KMS-11 (cell line): ENCODE measurements at regions not wholly inside any gene's neighbourhood (a gene's known extent, or its start where the extent isn't known, plus 50 kb on each side); places are given as distances from the start of the nearest gene placed in this dataset.

Experiments
- H2AFZ ChIP-seq: fragments of 200-600 bp; sonication (generic); 2 replicates; pipeline ENCODE4 v1.6.1; 2016; ENCODE audit warnings: antibody characterized with exemption, mixed run types, low read depth
- H3K27ac ChIP-seq: fragments of 200-600 bp; sonication (generic); 2 replicates; pipeline ENCODE4 v1.6.1; 2016; ENCODE audit warnings: mild to moderate bottlenecking, mixed run types
- H3K27me3 ChIP-seq: fragments of 200-600 bp; sonication (generic); 2 replicates; pipeline ENCODE4 v1.6.1; 2017; ENCODE audit warnings: mild to moderate bottlenecking, low read depth, mixed run types, moderate library complexity; ENCODE audit not compliant: insufficient read depth
- H3K36me3 ChIP-seq: fragments of 200-600 bp; sonication (generic); 2 replicates; pipeline ENCODE4 v1.6.1; 2017; ENCODE audit warnings: mild to moderate bottlenecking, mixed run types; ENCODE audit not compliant: insufficient read depth
- H3K4me1 ChIP-seq: fragments of 200-600 bp; sonication (generic); 2 replicates; pipeline ENCODE4 v1.6.1; 2016; ENCODE audit warnings: mild to moderate bottlenecking, low read depth, mixed run types; ENCODE audit not compliant: poor library complexity, severe bottlenecking
- H3K4me2 ChIP-seq: fragments of 200-600 bp; sonication (generic); 2 replicates; pipeline ENCODE4 v1.7.0; 2016; ENCODE audit warnings: mild to moderate bottlenecking, mixed run types
- H3K4me3 ChIP-seq: fragments of 200-600 bp; sonication (generic); IDR thresholded peaks from 2 replicates; pipeline ENCODE4 v1.6.1; 2017; ENCODE audit warnings: low read depth, low read length, mixed read lengths; ENCODE audit not compliant: insufficient read depth
- H3K79me2 ChIP-seq: fragments of 200-600 bp; sonication (generic); 2 replicates; pipeline ENCODE4 v1.6.1; 2016; ENCODE audit warnings: low read depth, mixed run types; ENCODE audit not compliant: insufficient read depth
- H3K9ac ChIP-seq: fragments of 200-600 bp; sonication (generic); 2 replicates; pipeline ENCODE4 v1.6.1; 2016; ENCODE audit warnings: mild to moderate bottlenecking, mixed run types
- H4K20me1 ChIP-seq: fragments of 200-600 bp; sonication (generic); 2 replicates; pipeline ENCODE4 v1.6.1; 2016; ENCODE audit warnings: mild to moderate bottlenecking, mixed run types; ENCODE audit not compliant: insufficient read depth
- CTCF ChIP-seq: fragments of 200-600 bp; sonication (generic); conservative IDR thresholded peaks from 2 replicates; pipeline ENCODE4 v1.6.1; 2017; ENCODE audit warnings: low read depth, mild to moderate bottlenecking, antibody characterized with exemption, low read length, moderate library complexity, mixed read lengths

DNA sequence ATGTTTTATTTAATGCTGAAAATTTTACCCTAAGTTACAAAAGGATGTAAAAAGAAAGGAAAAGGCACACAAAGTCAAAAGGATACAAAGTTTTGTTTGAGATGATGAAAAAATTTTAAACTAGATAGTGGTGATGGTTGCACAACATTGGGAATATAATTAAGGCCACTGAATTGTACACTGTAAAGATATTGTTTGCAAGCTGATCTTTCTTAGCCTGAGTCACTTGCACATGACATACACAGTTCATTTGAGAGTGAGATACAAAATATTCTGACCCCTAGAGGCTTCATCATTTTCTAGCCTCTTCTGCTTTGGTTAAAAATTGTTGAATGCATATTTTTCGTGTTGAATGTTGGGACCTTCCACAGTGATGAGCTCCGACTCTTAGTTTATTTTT lies 462.6 kb downstream of the HDGFL1 start:
- Histone ChIP-seq H3K4me2 (no peak overlapping the region), H2AFZ (no peak overlapping the region), H3K9ac (no peak overlapping the region), H3K36me3 (no peaks in the 10 kb centered on the region), H3K27ac (no peak overlapping the region), H3K79me2 (no peaks in the 10 kb centered on the region), H3K4me3 (no peak overlapping the region), H3K4me1 (no peaks in the 10 kb centered on the region), H3K27me3 (no peaks in the 10 kb centered on the region), H4K20me1 (no peaks in the 10 kb centered on the region)
- TF ChIP-seq CTCF: no peak

DNA sequence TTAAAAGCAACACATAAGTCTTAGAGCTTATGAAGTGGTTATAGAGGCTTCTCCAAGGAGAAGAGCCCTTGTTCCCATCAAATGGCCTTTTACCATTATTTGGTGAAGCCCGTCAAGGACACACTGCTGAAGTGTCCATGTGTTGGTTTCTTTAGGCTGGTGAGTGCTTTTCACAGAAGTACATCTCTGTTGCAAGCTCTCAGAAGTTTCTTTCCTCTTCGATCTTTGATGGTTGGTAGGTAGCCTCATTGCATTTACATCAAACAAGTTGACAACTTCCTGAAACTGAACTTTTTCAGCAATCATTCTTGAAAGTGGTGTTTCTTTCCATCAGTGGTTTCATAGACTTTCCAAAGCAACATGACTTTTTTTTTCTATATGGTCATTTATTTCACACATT lies 465.6 kb downstream of the HDGFL1 start:
- no peaks in the 10 kb centered on the region for H3K4me1 ChIP-seq
- H3K36me3 ChIP-seq: no peaks in the 10 kb centered on the region
- H3K9ac ChIP-seq: no peak overlapping the region
- no peak for TF ChIP-seq CTCF
- H3K27ac ChIP-seq: no peak overlapping the region
- H3K4me3 ChIP-seq: no peak overlapping the region
- no peaks in the 10 kb centered on the region for H4K20me1 ChIP-seq
- H3K27me3 ChIP-seq: no peaks in the 10 kb centered on the region
- no peak overlapping the region for H2AFZ ChIP-seq
- no peak overlapping the region for H3K4me2 ChIP-seq
- H3K79me2 ChIP-seq: no peaks in the 10 kb centered on the region

DNA sequence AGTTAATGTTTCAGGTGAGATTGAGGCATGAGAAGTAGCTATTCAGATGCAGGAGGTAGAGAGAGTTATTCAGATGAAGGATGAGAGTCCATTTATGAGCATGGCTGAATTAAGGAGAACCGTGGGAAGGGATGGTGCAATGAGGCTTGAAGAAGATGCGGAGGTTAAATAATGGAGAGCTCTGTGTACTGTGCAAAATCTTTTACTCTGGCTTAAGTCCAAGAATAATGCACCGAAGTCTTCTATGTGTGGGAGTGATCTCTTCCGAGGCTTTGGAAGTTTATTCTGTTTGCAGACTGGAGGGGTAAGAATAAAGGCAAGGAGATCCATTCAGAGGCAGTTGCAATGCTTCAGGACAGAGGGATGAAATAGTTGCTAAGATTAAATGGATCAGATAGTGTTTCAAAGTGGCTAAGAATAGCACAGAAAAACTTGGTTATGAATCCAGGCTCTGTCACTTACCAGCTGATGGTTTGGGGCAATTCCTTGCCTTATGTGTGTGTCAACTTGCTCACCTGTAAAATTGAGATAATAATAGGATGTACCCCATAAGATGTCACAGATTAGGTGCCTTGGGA lies 467.1 kb downstream of the HDGFL1 start:
- Histone ChIP-seq H3K79me2 (no peaks in the 10 kb centered on the region), H3K27me3 (no peaks in the 10 kb centered on the region), H3K36me3 (no peaks in the 10 kb centered on the region), H3K4me2 (no peak overlapping the region), H2AFZ (no peak overlapping the region), H3K4me1 (no peaks in the 10 kb centered on the region), H3K9ac (no peak overlapping the region), H3K4me3 (no peak overlapping the region), H3K27ac (no peak overlapping the region), H4K20me1 (no peaks in the 10 kb centered on the region)
- no peak for TF ChIP-seq CTCF

GRCh38 chr6:23040899-23041298 lies 471.5 kb downstream of the HDGFL1 start:
- Histone ChIP-seq H3K4me2 (no peak overlapping the region), H3K27me3 (no peaks in the 10 kb centered on the region), H4K20me1 (no peaks in the 10 kb centered on the region), H3K27ac (no peak overlapping the region), H3K9ac (no peak overlapping the region), H2AFZ (no peak overlapping the region), H3K36me3 (no peaks in the 10 kb centered on the region), H3K4me3 (no peak overlapping the region), H3K4me1 (no peaks in the 10 kb centered on the region), H3K79me2 (no peaks in the 10 kb centered on the region)
- no peak for TF ChIP-seq CTCF
